HG02678 (cell line): ENCODE measurements at regions not wholly inside any gene's neighbourhood (a gene's known extent, or its start where the extent isn't known, plus 50 kb on each side); places are given as distances from the start of the nearest gene placed in this dataset.
A peak's percentile ranks its signal among the peaks of the same experiment; 100 is the strongest.
"Not testable (repeated sequence)": the region's sequence is repeated elsewhere in the genome, so short reads cannot be mapped to it uniquely, and the experiment has no call there.

Experiments used
- ATAC-seq: cut with Tn5 transposase; IDR thresholded peaks from one replicate; pipeline ENCODE4 v1.9.1; 2021; ENCODE audit warnings: mild to moderate bottlenecking, moderate library complexity; ENCODE audit not compliant: unreplicated experiment

DNA sequence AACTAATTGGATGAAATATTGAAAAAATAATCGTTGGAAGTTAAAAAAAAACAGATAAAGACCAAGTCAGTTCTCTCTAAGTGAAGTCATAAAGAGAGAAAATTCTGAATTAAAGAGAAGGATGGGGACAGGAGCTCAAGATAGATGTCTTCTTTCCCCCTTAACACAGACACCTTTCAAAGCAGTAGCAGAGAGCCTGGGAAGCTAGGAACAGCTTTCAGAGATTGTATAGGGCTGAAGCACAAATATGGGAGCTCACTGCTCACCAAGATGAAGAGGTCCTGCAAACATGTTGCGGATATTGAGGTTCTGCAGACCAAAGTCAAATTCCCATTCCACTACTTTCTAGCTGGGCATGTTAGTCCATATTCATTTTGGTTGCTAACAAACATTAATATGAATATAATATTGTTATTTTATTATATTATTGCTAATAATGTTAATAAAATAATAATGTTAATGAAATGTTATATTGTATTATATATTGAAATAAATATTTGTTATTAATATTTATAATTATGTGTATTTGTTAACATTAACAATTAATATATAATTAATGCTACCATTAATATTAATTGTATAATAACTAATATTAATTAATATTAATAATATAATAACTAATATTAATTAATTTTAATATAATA lies 319.1 kb downstream of the OXSM start:
- no peak for ATAC-seq

- no peak for ATAC-seq
Measured at GRCh38 chr3:26114851-26115250, 325.0 kb downstream of the OXSM start.

DNA sequence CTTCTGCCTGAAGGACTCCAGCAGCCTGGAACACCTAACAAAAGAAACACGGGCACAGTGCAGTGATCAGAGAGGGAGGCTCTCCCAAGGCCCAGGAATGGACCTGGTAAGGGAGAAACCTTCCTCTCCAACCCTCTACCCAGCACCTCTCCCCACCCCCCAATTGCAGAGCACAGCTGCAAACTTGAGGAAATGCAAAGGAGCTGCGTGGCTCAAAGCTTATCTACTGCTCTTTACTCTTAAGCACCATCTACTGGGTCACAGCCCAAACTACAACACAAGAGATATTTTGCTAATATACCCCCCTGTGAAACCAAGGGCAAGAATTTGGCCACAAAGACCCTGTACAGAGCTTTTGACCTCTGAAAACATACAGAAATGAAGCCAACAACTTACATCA lies 328.3 kb downstream of the OXSM start:
- peak; percentile 43 for ATAC-seq

GRCh38 chr3:26132942-26133341 lies 343.1 kb downstream of the OXSM start:
- no peak for ATAC-seq

GRCh38 chr3:26141296-26141695 lies 351.4 kb downstream of the OXSM start:
- ATAC-seq, result no peak

DNA sequence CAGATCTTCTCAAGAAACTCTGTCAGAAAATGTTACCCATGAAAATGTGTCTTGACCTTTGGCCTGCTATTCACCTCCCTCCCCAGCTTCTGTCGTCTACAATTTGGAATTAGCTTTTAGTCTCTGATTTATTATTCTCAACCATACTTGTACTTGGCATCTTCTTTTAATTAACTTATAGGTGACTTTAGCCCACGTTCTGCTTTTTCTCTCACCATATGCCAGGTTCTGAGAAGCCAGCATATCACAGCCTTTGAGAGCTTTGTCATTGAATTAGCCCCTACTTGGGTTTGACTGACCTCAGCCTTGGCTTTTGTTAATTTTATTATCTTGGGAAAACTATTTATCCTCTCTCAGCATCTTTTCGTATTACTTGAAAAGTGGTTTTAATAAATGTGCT lies 355.9 kb downstream of the OXSM start:
- ATAC-seq, result no peak

GRCh38 chr3:26157428-26157827 lies 367.5 kb downstream of the OXSM start:
- ATAC-seq, result not testable (repeated sequence)

GRCh38 chr3:26171006-26171405 lies 381.1 kb downstream of the OXSM start:
- ATAC-seq, result no peak

- ATAC-seq, result no peak
Measured at GRCh38 chr3:26191556-26191955, 401.7 kb downstream of the OXSM start.

DNA sequence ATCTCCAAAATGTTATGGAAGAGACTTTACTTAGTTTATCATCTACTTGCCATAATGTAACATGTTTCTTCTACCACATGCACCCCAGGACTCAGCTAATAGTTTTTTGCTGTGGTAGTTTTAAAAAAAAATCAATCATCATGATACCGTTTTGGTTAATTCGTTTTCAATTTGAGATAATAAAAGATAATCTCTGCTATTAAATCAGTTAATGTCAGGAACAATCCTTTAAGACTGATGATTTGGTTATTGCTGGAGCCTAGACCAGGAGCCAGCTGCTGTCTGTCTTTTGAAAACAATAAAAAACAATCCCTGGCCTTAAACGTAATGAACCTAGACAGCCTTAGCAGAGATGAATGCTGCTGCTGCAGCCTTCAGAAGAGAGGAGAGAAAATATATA lies 403.7 kb downstream of the OXSM start:
- no peak for ATAC-seq

- ATAC-seq, result no peak
Measured at GRCh38 chr3:26196781-26197180, 406.9 kb downstream of the OXSM start.

DNA sequence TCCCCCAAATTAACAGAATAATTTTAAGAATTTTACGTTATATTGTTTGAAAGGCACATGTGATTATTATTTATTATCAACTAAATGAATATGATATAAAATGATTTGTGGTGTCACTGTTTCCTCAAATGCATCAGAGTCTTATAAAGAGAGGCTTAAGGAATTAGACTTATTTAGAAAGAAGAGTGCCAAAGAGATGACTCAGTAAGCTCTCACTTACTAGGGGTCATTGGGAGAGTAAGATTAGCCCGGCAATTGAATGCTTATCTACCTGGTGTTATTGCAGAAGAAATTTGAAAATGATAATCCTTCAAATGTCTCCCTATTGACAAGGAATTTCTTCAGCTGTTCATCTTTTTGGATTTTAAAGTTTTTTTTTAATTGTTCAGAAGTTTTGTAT lies 408.7 kb downstream of the OXSM start:
- ATAC-seq, result no peak

GRCh38 chr3:26202169-26202568 lies 412.3 kb downstream of the OXSM start:
- ATAC-seq, result no peak

GRCh38 chr3:26205475-26205874 lies 415.6 kb downstream of the OXSM start:
- no peak for ATAC-seq

DNA sequence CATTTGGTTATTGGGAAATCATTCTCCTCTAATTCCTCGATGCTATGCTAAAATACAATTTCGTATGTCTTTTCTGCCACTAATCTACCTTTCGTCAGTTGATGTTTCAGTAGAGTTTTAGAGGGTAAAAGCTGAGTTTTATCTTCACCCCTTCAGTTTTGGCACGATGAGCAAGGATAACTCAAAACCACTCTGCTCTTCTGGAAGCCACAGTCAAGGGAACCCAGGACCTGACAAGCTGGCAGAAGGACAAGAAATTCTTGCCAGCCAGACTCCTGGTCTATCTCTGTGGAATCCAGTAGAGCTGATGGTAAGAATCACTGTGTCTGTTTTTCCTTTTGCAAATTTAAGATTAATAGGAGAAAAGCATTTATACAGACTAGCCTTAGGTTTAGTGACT lies 414.4 kb upstream of the LRRC3B start:
- ATAC-seq, result no peak

DNA sequence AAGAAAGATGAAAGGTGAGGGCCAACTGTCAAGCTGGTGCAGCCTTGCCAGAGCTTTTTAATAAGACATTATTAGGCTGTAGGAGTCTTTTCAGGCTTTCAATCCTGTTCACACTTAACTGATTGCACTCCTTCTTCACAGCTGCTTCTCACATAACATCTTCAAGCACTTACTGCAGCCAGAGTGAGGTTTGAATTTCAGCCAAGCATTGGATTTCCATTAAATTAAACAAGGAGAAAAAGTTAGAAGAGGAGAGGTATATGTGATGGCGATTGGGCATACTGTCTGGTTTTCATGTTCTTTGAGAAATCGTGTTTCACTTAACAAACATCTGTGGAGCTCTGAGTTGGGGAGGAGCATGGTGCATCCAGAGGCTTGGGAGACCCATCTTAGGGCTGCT lies 392.8 kb upstream of the LRRC3B start:
- no peak for ATAC-seq

DNA sequence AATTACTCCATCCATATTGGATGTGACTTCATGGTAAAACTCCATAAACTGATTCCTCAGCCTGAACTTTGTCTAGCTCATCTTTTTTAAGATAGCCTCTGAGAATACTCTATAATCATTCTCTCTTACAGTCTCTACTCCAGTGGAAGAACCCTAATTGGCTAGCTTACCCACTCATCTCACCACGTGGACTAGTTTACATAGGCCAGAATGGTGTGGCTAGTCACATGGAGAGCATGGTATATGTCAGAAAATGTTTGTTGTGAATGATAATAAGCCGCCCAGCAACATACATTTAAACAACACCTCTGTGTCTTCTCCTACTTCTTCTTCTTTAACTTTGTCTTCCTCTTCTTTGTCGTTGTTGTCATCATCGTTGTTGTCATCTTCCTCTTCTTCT lies 389.2 kb upstream of the LRRC3B start:
- ATAC-seq, result no peak

DNA sequence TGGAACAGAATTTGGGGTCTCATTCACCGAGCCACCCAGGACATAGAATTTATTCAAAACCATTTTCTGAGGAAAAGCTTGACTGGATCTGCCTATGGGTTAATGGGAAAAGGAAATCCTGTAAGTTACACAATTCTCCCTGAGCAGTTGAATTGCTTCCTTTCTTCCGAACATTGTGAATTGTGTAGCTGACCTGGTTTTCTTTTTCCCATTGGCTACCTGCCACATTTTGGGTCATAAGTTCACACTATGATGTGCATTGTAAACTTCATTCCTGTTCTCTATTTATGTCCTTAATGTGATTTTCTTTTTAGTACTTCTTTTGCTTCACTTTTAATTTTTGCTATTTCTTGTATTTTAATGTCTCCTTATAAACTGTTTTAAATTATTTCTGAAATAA lies 386.0 kb upstream of the LRRC3B start:
- ATAC-seq, result no peak

- ATAC-seq, result no peak
Measured at GRCh38 chr3:26237036-26237682, 385.4 kb upstream of the LRRC3B start.

DNA sequence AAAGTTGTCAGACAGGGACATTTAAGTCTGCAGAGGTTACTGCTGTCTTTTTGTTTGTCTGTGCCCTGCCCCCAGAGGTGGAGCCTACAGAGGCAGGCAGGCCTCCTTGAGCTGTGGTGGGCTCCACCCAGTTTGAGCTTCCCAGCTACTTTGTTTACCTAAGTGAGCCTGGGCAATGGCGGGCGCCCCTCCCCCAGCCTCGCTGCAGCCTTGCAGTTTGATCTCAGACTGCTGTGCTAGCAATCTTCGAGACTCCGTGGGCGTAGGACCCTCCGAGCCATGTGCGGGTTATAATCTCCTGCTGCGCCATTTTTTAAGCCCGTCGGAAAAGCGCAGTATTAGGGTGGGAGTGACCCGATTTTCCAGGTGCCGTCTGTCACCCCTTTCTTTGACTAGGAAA lies 378.0 kb upstream of the LRRC3B start:
- not testable (repeated sequence) for ATAC-seq

DNA sequence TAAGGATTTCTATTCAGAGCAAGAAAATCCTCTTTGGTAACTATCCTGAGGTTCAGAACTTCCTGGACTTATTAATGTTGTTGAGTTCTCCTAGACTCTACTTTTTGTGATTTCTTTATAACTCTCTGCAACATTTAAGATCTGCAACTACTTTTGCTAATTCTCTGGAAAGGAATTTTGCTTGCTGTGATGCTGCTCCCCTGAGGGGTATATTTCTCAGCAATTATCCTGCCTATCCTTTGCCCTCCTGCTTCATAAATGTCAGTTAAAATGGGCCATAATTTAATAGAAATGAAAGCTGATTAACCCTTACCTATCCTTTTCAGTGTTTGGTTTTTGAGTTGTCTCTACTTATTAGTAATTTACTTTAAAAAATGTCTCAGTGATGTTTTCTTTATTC lies 377.3 kb upstream of the LRRC3B start:
- ATAC-seq, result no peak

DNA sequence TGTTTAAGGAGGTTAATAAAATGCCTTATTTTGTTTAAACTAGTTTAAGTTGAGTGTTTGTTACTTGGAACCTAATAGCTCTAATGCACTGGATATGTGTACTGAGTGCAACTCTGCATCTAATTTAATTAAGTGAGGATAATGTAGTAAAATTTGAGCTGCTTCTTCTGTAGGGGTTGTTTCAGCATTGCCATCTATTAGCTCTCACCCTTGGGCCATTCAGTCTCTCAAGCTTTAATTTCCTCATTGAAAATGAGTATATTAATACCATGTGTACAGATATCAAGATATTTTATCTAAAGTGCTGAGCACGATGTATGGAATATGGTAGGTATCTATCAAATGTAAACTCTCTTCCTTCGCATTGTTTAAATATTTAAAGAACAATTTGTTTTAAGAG lies 375.7 kb upstream of the LRRC3B start:
- no peak for ATAC-seq

DNA sequence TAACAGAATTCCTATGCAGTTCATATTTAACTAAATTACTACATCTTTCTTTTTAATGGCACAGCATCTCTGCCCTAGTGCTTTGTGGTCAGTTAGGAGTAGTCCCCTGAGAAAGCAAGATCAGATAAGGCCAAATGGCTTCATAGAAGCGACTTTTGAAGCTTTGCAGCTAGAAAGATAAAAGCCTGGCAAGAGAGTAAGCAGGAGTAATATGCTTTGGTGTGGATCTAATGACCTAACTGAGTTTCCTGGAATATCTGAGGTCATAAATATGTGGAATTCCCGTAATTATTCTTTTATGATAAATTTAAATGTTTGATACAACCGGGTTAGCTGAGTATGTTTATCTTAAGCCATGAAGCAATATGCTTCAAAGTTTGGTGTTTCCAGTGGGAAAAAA lies 374.9 kb upstream of the LRRC3B start:
- ATAC-seq, result no peak
